DOHH2 (cell line): ENCODE measurements at regions not wholly inside any gene's neighbourhood (a gene's known extent, or its start where the extent isn't known, plus 50 kb on each side); places are given as distances from the start of the nearest gene placed in this dataset.

ENCODE experiments used
- H3F3A ChIP-seq: fragments of 200-600 bp; sonication (generic), shearing (Covaris generic); 2 replicates; pipeline ENCODE4 v1.6.0; 2016; ENCODE audit warnings: antibody characterized with exemption, mild to moderate bottlenecking; ENCODE audit not compliant: control insufficient read depth, insufficient read depth
- H3K27ac ChIP-seq: fragments of 200-600 bp; sonication (generic); 2 replicates; pipeline ENCODE4 v1.5.1; 2014; ENCODE audit warnings: low read depth, mild to moderate bottlenecking, low read length, moderate library complexity
- H3K27me3 ChIP-seq: fragments of 200-600 bp; sonication (generic); 2 replicates; pipeline ENCODE4 v1.6.1; 2014; ENCODE audit warnings: mild to moderate bottlenecking, low read length, mixed read lengths; ENCODE audit not compliant: control insufficient read depth
- H3K36me3 ChIP-seq: fragments of 200-600 bp; sonication (generic); 2 replicates; pipeline ENCODE4 v1.6.1; 2014; ENCODE audit warnings: mild to moderate bottlenecking, low read length, moderate library complexity, mixed read lengths; ENCODE audit not compliant: control insufficient read depth
- H3K4me1 ChIP-seq: fragments of 200-600 bp; sonication (generic); 2 replicates; pipeline ENCODE4 v1.6.1; 2014; ENCODE audit warnings: mild to moderate bottlenecking, low read length, mixed read lengths; ENCODE audit not compliant: control insufficient read depth
- H3K4me2 ChIP-seq: fragments of 200-600 bp; sonication (generic); 2 replicates; pipeline ENCODE4 v1.6.0; 2014; ENCODE audit warnings: mild to moderate bottlenecking, low read length, moderate library complexity
- H3K4me3 ChIP-seq: fragments of 200-600 bp; sonication (generic); 2 replicates; pipeline ENCODE4 v1.5.1; 2014; ENCODE audit warnings: mild to moderate bottlenecking, low read length, mixed read lengths
- H3K79me2 ChIP-seq: fragments of 200-600 bp; sonication (generic); 2 replicates; pipeline ENCODE4 v1.6.1; 2014; ENCODE audit warnings: mild to moderate bottlenecking, low read length, mixed read lengths; ENCODE audit not compliant: control insufficient read depth
- H3K9me2 ChIP-seq: fragments of 200-600 bp; sonication (generic); replicated peaks from 2 replicates; pipeline ENCODE4 v1.6.1; 2014; ENCODE audit warnings: mild to moderate bottlenecking, low read length, mixed read lengths; ENCODE audit not compliant: control insufficient read depth
- H3K9me3 ChIP-seq: fragments of 200-600 bp; sonication (generic); 2 replicates; pipeline ENCODE4 v1.6.1; 2014; ENCODE audit warnings: antibody characterized with exemption, low read length, mixed read lengths; ENCODE audit not compliant: control insufficient read depth, insufficient read depth
- H4K20me1 ChIP-seq: fragments of 200-600 bp; sonication (generic); 2 replicates; pipeline ENCODE4 v1.6.0; 2014; ENCODE audit warnings: low read depth, mild to moderate bottlenecking, antibody characterized with exemption, low read length, moderate library complexity; ENCODE audit not compliant: control insufficient read depth, insufficient read depth
- CTCF ChIP-seq: fragments of 200-600 bp; sonication (generic); IDR thresholded peaks from one replicate; pipeline ENCODE4 v1.5.1; 2014; ENCODE audit warnings: antibody characterized with exemption, mild to moderate bottlenecking, low read depth, low read length; ENCODE audit not compliant: poor library complexity, severe bottlenecking
- EZH2phosphoT487 ChIP-seq: fragments of 200-600 bp; sonication (generic); IDR thresholded peaks from 2 replicates; pipeline ENCODE4 v1.6.1; 2017; ENCODE audit warnings: borderline replicate concordance, mild to moderate bottlenecking, antibody characterized with exemption, low read length, moderate library complexity, mixed read lengths

GRCh38 chr1:81337226-81337625 lies 463.5 kb upstream of the ADGRL2 start:
- Histone ChIP-seq H3K27me3 (no peaks in the 10 kb centered on the region), H3K27ac (no peak overlapping the region), H3K79me2 (no peaks in the 10 kb centered on the region), H3F3A (no peaks in the 10 kb centered on the region), H3K4me2 (no peak overlapping the region), H3K36me3 (no peaks in the 10 kb centered on the region), H3K4me1 (no peaks in the 10 kb centered on the region), H3K9me2 (no peaks in the 10 kb centered on the region), H3K9me3 (no peaks in the 10 kb centered on the region), H4K20me1 (no peaks in the 10 kb centered on the region), H3K4me3 (no peak overlapping the region)
- TF ChIP-seq CTCF (no peak), EZH2phosphoT487 (no peak)

DNA sequence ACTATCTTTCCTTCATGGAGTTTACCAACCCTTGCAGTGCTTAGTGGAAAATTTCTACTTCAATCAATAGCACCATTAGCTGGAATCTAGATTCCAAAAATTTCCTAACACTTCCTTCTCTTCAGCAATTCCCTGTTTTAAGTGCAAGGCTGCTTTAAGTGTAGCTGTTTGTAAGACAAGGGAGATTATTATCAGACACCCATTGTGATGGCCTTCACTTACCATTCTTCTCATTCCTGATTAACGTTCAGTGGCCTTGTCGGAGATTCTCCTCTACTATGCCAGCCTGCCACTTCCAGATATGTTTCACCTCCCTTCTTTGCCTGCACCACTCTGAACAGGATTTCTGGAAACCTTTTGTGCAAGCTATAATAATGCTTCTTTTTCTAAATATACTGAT lies 464.9 kb upstream of the ADGRL2 start:
- no peaks in the 10 kb centered on the region for H3K9me2 ChIP-seq
- H3K4me3 ChIP-seq, result no peak overlapping the region
- H3K79me2 ChIP-seq, result no peaks in the 10 kb centered on the region
- no peak overlapping the region for H3K4me2 ChIP-seq
- no peak overlapping the region for H3K27ac ChIP-seq
- no peaks in the 10 kb centered on the region for H3K36me3 ChIP-seq
- H4K20me1 ChIP-seq, result no peaks in the 10 kb centered on the region
- no peaks in the 10 kb centered on the region for H3K9me3 ChIP-seq
- H3K4me1 ChIP-seq, result no peaks in the 10 kb centered on the region
- no peaks in the 10 kb centered on the region for H3K27me3 ChIP-seq
- H3F3A ChIP-seq, result no peaks in the 10 kb centered on the region
- TF ChIP-seq CTCF (no peak), EZH2phosphoT487 (no peak)

GRCh38 chr1:81330521-81330920 lies 470.2 kb upstream of the ADGRL2 start:
- Histone ChIP-seq H4K20me1 (no peaks in the 10 kb centered on the region), H3K36me3 (no peaks in the 10 kb centered on the region), H3K27me3 (no peaks in the 10 kb centered on the region)

More at GRCh38 chr1:81330521-81330920, 470.2 kb upstream of the ADGRL2 start:
- Histone ChIP-seq H3K4me1 (no peaks in the 10 kb centered on the region), H3K9me2 (no peaks in the 10 kb centered on the region), H3K4me2 (no peak overlapping the region), H3K4me3 (no peak overlapping the region), H3K27ac (no peak overlapping the region), H3F3A (no peaks in the 10 kb centered on the region), H3K9me3 (no peaks in the 10 kb centered on the region), H3K79me2 (no peaks in the 10 kb centered on the region)
- TF ChIP-seq CTCF (no peak), EZH2phosphoT487 (no peak)
